ENCODE measurements at regions not wholly inside any gene's neighbourhood (a gene's known extent, or its start where the extent isn't known, plus 50 kb on each side); places are given as distances from the start of the nearest gene placed in this dataset.

DNA sequence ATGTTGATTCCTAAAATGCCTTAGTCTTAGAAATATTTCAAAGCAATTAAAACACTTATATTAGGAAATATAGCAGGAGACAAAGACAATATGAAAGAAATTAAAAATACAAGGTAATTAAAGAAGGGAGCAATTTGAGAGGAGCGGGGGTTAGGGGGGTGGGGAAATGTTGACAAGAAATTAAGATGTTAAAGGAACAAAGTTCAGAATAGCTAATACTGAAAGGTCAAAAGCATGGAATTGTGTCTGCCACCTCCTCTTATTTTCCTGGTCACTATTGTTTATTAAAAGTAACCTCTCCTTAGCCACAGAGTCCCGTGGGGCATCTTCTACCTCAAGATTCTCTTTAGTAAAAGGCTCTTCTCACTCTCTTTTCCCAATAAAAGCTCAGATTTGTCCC is 244.1 kb downstream of the MREG start:
- no peak for DNase-seq (ENCODE audit: low spot score)

DNA sequence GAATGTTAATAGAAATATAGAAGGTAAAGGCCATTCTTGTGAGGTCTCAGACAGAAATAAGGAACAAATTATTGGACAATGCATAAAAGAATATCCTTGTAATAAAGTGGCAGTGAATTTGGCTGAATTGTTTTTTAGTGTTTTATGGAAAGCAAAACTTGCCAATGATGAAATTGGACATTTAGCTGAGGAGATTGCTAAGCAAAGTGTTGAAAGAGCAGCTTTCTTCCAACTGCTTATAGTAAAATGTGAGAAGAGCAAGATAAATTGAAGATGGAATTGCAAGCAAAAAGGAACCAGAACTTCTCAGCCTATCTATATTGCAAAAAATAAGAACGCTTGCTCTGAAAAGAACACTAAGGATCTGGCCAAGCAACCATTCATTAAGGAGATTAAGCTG is 245.7 kb downstream of the MREG start:
- DNase-seq (ENCODE audit: low spot score): no peak

DNA sequence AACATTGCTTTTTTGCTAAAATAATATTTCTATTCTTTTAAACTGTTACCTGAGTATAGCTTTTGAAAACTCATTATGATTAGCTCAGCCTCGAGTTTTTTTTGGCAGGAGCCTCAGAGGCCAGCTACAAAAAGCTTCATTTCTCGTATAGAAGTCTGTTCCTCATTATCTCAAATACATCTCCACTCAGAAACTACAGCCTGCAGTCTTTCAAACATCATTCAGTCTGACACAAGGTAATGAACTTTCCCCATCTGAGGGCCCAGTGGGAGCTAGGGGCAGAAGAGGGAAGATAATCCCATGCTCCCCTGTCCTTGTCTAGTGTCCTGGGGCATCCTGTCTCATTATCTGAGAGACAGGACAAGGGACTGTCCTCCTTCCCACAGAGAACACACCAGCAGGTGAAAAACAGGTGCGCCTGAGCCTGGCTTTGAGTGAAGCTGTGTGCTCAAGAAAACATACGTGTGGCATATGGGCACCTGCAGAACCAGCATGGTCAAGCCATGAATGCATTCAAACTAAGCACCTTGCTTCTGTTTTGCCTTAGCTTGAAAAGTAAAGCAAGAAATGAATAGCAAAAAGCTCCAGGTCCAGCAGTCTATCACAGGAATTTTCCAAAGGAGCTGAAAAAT is 247.5 kb downstream of the MREG start:
- DNase-seq (ENCODE audit: low spot score): no peak

DNA sequence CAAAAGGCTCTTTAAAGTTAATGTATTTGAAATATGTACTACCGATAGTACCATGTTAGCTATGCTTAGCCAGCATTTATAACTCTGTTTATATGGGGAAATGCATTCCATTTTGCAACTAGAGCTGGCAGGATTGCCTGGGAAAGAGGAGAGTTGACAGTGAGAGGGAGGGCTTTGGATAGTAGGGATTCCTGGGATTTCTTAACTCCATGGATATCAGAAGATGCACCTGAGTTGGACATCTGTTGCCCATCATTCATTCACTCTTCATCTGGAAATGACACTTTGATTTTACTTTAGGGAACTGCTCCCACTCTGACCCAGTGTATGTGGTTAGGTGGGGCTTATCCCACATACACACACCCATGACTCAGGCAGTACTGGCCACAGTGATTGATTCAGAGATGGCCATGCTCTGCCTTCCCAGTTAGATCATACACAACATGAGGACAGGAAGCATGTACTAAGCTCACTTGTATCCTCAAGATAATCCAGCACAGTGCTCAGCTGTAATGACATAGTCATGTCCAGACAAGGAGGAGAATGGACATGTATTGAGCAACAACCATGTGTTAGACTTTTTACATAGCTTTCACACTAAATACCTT is 248.8 kb downstream of the MREG start:
- DNase-seq (ENCODE audit: low spot score): peak; percentile 5

DNA sequence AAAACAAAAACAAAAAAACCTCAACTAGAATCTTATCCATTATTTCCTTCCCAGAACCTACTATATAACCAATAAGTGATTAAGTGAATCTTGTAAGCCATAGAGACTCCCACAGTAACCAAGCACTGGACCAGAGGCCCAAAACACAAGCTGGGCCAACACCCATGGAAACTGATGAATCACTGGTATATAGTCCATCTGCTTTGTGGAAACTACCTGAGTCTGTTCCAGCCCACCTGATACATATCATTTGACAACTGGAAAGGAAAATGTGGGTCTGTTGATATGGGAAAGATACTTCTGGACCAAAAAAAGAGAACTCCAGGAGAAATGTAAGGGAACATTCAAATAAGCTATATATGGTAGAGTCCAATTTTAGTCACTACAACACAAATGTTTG is 252.8 kb downstream of the MREG start:
- DNase-seq (ENCODE audit: low spot score): no peak

DNA sequence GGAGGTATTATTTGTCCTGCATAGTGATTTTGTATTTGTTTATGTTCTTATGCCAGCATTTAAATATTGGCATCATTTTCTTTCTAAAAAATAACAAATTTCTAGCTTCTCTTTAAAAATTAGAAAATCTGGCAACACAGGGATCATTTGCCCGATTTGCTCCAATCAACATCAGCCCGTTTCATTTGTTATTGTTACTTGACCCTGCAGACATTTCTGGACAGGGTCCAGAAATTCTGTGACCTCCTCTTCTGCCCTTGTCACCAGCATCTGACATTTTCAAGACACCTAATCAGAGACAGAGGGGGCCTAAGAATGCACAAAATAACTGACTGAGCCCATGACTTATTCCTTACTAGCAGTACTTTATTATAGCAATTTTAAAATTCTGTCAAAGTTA is 253.3 kb downstream of the MREG start:
- DNase-seq (ENCODE audit: low spot score): no peak

DNA sequence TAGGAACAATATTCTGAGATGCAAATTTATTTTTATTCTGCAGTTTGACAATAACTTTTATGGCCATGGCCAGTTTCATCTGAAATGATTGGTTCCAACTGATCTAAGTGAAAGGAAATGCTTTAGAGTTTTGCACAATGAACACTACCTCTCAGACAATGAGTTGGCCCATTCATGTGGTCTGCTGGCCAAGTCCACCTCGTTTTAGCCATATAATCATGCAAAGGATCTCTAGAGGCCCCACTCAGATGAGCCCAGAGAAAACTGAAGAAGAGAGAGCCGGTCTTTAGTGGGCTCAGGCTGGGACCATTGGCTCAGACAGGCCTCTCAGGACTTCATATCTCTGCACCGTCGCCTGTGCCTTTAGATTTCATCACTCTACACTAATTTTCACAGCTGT is 254.7 kb downstream of the MREG start:
- DNase-seq (ENCODE audit: low spot score): no peak

DNA sequence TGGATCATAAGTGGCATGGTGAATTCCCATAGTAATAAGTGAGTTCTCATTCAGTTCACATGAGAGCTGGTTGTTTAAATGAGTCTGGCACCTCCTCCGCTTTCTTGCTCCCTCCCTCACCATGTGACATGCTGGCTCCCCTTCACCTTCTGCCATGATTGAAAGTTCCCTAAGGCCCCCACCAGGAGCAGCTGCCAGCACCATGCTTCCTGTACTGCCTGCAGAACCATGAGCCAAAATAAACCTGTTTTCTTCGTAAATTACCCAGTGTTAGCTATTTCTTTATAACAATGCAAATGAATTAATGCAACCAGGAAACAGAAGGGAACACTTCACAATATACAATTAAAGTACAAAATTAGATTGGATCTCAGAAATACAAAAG is 257.0 kb downstream of the MREG start:
- no peak for DNase-seq (ENCODE audit: low spot score)

DNA sequence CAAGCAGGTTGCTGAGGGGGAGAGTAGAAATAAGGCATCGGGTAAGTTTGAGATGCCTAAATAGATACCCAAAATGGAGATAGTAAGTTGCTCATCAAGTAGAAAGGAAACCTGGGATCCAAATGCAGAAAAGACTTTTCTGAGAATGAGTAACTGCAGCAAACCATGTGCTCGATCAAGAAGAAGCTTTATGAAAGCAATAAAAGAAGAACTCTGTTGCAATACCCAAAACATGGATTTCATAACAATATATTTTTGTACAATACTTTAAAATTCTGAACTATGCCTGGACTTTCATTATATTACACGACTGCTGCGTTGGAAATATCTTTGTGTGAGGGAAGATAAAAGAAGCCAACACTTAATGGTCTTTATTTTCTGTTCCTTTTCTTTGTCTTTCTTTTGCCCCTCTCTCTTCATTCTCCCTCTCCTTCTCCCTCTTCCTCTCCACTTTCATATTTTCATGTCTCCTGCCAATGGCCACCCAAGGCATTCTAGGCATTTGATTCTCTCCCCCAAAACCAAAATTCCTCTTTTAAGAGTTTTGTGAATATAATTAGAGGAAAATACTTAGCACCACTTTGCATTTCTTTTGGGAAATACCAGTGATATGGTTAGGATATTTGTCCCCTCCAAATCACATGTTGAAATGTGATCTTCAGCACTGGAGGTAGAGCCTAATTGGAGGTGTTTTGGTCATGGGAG is 257.6 kb downstream of the MREG start:
- no peak for DNase-seq (ENCODE audit: low spot score)

DNA sequence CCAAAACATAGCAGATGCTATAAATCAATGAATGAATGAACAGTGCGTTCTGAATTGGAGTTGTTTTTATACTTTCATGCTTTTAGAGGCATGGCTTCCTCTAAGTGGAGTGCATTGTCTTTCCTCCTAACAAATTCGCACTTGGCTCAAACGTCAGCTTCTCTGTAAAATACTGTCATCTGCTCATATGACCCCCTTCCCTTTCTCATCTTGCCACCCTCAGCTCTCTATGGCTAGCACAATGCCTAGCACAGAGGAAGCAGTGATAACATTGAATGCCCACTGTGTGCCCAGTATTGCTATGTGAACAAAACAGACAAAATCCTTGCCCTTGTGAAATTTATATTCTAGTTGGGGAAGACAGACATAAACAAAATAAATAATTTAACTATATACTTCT is 258.8 kb downstream of the MREG start:
- no peak for DNase-seq (ENCODE audit: low spot score)

DNA sequence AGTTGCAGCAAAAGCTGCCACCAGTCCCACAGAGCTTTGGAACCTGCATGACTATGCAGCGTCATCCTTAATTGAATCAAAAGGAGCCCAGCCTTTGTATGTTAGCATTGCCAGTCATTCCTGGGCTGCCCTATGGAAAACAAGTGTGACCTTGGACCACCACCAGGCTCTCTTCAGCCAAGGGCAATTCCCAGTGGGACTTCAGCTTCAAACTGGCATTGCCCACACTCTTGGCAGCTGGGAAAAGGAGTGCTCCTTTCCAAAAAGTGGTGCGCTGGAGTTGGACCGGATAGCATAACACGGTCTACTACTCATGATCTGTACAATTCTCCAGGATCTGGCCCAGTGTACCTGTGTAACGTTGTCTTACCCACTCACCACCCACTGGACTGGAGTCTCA is 259.5 kb downstream of the MREG start:
- no peak for DNase-seq (ENCODE audit: low spot score)

DNA sequence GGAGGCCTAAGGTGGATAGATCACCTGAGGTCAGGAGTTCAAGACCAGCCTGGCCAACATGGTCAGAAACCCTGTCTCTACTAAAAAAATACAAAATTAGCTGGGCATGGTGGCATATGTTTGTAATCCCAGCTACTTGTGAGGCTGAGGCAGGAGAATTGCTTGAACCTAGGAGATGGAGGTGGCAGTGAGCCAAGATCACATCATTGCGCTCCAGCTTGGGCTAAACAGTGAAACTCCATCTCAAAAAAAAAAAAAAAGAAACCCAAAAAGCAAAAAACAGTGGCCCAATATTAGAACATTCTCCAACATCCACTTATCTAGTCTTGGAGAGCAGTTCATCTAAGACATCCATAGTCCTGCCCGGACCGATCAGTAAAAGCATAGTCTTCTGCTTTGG is 260.4 kb downstream of the MREG start:
- no peak for DNase-seq (ENCODE audit: low spot score)

DNA sequence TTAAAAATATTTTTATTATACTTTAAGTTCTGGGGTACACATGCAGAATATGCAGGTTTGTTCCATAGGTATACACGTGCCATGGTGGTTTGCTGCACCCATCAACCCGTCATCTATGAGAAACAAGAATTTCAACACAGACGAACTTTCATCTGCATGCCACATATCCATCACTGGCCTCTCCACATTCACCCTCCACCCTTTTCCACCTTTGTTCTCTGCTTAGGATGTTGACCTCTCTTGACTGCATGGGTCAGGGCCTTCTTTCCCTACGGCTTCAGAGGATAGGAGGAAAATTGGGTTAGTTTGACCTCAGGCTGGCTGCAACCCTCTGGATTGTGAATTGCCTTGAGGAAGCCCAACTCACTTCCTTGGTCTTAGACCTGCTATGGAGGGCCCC is 260.9 kb downstream of the MREG start:
- DNase-seq (ENCODE audit: low spot score): no peak

DNA sequence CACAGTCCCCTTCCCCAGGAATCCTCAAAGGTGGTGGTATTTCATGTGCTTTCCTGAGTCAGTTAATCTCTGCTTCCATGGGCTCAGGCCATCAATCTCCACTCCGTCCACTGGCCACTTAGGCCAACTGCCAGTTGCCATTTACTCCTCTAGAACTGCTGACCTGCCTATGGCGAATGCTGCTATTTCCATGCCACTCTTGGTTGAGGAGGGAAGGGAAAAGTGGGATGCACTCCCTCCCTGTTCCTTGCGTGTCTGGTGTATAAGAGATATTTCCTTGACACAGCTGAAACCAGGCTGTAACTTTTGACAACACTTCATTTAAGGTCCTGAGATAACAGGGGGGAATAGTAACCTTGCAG is 261.5 kb downstream of the MREG start:
- DNase-seq (ENCODE audit: low spot score): no peak

DNA sequence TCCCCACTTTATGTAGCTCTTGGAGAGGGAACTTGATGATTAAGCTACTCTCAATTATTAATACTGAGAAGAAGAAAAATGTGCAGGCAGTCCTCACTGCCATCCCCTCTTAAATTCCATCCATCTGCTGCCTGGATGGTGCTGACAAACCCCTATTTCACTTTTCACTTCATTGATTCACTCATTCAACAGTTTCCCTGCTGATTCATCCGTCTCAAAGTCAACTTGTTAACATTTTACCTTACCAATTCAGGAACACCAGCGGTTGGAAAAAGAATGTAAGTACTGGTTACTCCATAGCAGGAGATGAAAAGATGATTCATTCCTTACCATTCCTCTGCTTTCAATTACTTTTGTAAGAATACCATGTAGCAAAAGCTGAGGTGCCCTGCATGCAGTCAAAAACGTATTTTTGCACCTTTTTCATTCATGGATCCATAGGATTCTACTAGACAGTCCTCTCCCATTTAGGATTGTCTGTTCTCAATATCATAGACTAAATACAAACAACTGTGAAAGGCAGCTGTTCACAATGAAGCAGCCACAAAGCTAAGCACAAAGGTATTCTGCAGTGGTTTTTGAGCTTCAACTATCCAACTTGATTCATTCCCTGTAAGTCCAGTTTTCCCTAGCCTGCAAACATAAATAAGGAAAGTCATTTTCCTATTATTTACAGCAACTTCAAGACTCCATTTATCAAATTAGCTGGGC is 262.0 kb downstream of the MREG start:
- DNase-seq (ENCODE audit: low spot score): no peak

DNA sequence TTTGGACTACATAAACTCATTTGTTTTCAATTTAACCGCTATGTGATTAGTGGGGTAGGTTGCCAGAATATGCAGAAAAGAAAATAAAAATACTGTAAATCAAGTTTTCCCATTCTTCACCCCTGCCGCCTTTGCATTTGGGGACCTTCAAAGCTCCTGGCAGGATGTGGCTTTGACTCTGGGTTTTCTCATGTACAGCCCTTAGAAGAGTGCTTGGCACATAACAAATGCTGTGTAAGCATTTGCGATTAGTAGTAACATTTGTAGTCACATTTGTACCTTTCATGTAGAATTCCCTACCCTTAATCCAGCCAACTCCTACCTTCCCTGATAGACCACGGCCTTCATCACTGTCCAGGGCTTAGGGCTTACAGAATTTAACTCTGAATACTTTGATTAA is 262.6 kb downstream of the MREG start:
- no peak for DNase-seq (ENCODE audit: low spot score)

DNA sequence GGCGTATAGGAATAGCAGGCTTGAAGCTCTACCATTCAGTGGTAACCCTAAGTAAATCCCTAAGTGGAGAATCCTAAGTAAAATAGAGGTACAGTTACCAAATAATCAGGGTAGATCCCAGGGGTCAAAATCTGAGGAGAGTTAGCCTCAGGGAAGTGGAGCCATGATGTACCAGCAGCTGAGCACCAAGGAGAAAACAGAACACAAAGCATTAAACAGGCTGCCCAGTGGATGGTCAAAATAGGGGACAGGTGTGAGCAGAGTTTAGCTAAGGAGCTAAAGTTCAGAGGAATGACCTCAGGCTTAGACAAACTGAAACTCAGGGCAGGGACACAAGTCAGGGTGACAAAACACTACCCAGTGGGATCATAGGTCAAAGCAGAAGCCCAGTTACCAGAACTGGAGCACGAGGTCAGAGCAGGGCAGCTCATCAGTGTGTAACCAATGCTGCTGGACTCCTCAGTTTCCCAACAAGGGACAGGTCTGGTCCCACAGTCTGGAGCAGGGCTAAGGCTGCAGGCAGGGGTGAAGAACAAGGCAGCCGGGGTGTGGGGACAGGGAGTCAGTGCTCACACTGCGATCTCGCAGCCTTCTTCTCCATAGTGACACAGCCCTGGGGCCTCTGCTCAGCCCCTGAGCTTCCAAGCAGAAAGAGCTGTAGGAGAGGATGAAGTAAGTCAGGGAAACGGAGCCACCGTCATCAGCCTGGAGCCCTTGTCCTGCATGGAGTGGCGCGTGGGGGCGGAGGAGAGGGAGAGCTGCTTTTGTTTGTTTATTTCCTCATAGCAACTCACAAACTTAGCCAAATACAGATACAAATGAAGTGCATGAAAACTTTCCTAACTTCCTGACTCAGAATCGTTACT is 264.0 kb downstream of the MREG start:
- DNase-seq (ENCODE audit: low spot score): no peak

DNA sequence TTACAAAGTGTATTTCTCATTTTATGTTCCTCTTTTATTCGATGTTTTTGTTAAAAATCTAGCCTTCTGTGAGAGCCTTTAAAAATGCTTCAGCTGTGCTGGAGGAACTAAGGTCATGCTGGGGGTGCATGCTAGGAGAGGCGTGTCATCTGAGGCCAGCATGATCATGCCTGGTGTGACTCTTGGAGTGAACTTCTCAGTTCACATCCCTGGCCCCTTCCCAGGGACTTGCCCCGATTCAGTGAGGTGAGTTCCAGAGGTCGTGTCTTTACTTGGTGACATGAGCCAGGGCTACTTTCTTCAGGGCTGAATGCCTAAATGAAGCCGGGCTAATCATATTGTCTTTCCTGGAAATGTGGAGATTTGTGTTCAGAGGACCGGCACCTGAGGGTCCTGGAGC is 264.9 kb downstream of the MREG start:
- no peak for DNase-seq (ENCODE audit: low spot score)

DNA sequence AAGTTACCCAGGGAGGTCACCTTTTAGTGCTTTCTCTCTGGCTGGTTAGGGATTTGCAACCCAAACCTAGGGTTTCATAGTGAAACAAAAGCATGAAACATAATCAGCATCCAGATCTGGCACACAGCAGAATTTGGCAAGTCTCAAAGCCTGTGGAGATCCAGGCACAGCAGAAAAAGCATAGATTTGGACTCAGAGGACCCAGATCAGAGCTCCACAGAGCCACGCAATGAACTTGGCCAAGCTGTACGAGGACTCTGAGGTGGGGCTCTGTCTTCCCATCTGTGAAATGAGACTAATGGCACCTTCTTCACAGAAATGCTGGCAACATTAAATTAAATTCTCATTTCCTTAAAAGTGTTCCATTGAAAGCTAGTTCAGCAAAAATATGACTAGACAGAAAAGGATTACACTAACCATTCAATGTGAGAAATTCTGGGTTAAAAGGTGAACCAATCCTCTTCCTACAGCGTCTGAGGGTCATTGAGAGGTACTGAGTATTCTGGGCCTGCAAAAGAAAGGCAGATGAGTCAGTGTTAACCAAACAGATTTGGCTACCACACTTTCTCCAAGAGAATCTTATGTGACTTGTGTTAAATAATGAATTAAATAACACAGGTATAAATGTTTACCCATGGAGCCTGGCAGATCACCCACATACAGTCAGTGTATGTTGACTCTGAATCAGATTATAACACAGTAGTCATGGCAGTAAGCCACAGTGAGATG is 266.3 kb downstream of the MREG start:
- no peak for DNase-seq (ENCODE audit: low spot score)

DNA sequence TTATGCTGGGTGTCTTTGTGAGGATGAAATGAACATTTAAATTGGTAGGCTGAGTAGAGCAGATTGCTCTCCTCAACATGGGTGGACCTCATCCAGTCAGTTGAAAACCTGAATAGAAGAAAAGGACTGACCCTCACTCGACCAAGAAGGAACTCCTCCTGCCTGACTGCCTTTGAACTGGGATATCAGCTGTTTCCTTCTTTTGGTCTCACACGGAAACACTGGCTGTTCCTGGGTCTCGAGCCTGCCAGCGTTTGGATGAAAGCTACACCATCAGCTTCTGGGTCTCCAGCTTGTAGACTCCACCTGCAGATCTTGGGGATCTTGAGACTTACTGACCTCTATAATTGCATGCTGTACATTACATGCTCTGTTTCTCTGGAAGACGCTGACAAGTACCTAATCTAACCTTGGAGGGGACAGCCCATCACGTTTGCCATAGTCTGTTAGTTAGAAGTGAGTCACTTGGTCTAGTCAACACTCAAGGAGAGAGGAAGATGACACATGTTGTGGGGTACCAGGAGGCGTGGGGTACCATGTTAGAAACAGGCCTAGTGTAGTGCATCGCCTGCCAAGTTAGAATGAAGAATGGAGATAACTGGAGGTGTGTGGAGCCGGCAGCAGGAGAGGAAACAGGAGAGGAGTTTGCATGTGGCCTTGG is 267.0 kb downstream of the MREG start:
- DNase-seq (ENCODE audit: low spot score): peak; percentile 3

DNA sequence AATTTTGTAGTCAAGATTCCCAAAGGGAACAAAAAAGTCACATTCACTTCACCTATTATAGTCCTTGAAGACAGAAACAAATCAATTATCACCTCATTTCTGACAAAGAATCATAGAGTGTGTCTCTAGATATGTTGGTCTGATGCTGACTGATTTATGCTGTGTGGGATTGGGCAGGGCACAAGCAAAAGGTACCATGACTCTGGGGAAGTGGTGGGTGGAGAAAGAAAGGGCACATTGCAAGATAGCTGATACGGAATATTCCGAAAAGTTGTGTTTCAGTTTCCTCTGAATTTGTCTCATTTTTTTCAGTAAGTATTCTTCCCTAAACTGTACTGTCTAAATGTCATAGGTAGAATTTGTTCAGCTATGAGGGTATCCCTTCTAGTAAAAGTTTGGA is 268.0 kb downstream of the MREG start:
- DNase-seq (ENCODE audit: low spot score): no peak

Data from RKO (cell line).